ENCODE measurements at regions not wholly inside any gene's neighbourhood (a gene's known extent, or its start where the extent isn't known, plus 50 kb on each side); places are given as distances from the start of the nearest gene placed in this dataset.
"Not testable (repeated sequence)": the region's sequence is repeated elsewhere in the genome, so short reads cannot be mapped to it uniquely, and the experiment has no call there.

GRCh38 chr3:67064105-67064504, 66.0 kb downstream of the KBTBD8 start:
- no peak overlapping the region for H3K27ac Mint-ChIP-seq
- peaks cover 18% of the 10 kb centered on the region in 2 donors for H3K36me3 Mint-ChIP-seq
- ATAC-seq (no peak), DNase-seq (ENCODE audit: low spot score in 2 of 2) (no peak)
- H3K9me3 Mint-ChIP-seq: peaks cover 5 to 8% of the 10 kb centered on the region in 2 donors

GRCh38 chr3:67067251-67067650, 69.1 kb downstream of the KBTBD8 start:
- ATAC-seq (no peak), DNase-seq (ENCODE audit: low spot score in 2 of 2) (no peak)
- Mint-ChIP-seq H3K9me3 (peaks cover 0 to 8% of the 10 kb centered on the region in 2 donors), H3K27ac (no peak overlapping the region), H3K36me3 (no peaks in the 10 kb centered on the region)

GRCh38 chr3:67072640-67073039, 74.5 kb downstream of the KBTBD8 start:
- not testable (repeated sequence) for ATAC-seq; H3K36me3 Mint-ChIP-seq; H3K27ac Mint-ChIP-seq; DNase-seq (ENCODE audit: low spot score in 2 of 2)
- H3K9me3 Mint-ChIP-seq: peaks cover 0 to 16% of the 10 kb centered on the region in 2 donors

- peaks cover 0 to 22% of the 10 kb centered on the region in 2 donors for H3K9me3 Mint-ChIP-seq
- H3K36me3 Mint-ChIP-seq: peaks cover 4 to 20% of the 10 kb centered on the region in 2 donors
- DNase-seq (ENCODE audit: low spot score in 2 of 2) (no peak), ATAC-seq (no peak)
- H3K27ac Mint-ChIP-seq: no peak overlapping the region
Observed at GRCh38 chr3:67073812-67074211, 75.7 kb downstream of the KBTBD8 start.

GRCh38 chr3:67075295-67075694, 77.2 kb downstream of the KBTBD8 start:
- peak; percentile 60 to 61 for ATAC-seq
- no peak for DNase-seq (ENCODE audit: low spot score in 2 of 2)
- Mint-ChIP-seq H3K27ac (no peak overlapping the region), H3K9me3 (peaks cover 4 to 23% of the 10 kb centered on the region in 2 donors), H3K36me3 (peaks cover 10 to 28% of the 10 kb centered on the region in 2 donors)

GRCh38 chr3:67076607-67077006, 78.5 kb downstream of the KBTBD8 start:
- DNase-seq (ENCODE audit: low spot score in 2 of 2) (no peak), ATAC-seq (no peak)
- peaks cover 4 to 23% of the 10 kb centered on the region in 2 donors for H3K9me3 Mint-ChIP-seq
- peak overlapping the region in 1 of 2 donors; percentile 1 for H3K27ac Mint-ChIP-seq
- peaks cover 10 to 29% of the 10 kb centered on the region in 2 donors for H3K36me3 Mint-ChIP-seq

- no peak for DNase-seq (ENCODE audit: low spot score in 2 of 2)
- Mint-ChIP-seq H3K27ac (peak overlapping the region in 1 of 2 donors; percentile 1), H3K9me3 (peaks cover 10 to 23% of the 10 kb centered on the region in 2 donors), H3K36me3 (peaks cover 16 to 40% of the 10 kb centered on the region in 2 donors)
- ATAC-seq: peak; percentile 82 to 87
Observed at GRCh38 chr3:67077656-67078055, 79.5 kb downstream of the KBTBD8 start.

- peak overlapping the region in 1 of 2 donors; percentile 93 for H3K27ac Mint-ChIP-seq
- ATAC-seq (no peak), DNase-seq (ENCODE audit: low spot score in 2 of 2) (no peak)
- H3K9me3 Mint-ChIP-seq: peaks cover 31 to 44% of the 10 kb centered on the region in 2 donors
- peaks cover 55 to 69% of the 10 kb centered on the region in 2 donors for H3K36me3 Mint-ChIP-seq
Observed at GRCh38 chr3:67082533-67083024, 84.5 kb downstream of the KBTBD8 start.

- peak in 1 of 2 donors; percentile 17 for DNase-seq (ENCODE audit: low spot score in 2 of 2)
- H3K9me3 Mint-ChIP-seq: peaks cover 35 to 44% of the 10 kb centered on the region in 2 donors
- H3K36me3 Mint-ChIP-seq: peaks cover 61 to 69% of the 10 kb centered on the region in 2 donors
Observed at GRCh38 chr3:67083277-67083676, 85.2 kb downstream of the KBTBD8 start.

GRCh38 chr3:67087788-67088187, 89.7 kb downstream of the KBTBD8 start:
- Mint-ChIP-seq H3K9me3 (peaks cover 33 to 36% of the 10 kb centered on the region in 2 donors), H3K27ac (no peak overlapping the region), H3K36me3 (peaks cover 42 to 48% of the 10 kb centered on the region in 2 donors)
- no peak for DNase-seq (ENCODE audit: low spot score in 2 of 2)
- ATAC-seq: no peak

More at GRCh38 chr3:67083277-67083676, 85.2 kb downstream of the KBTBD8 start:
- peak; percentile 99 to 100 for ATAC-seq
- H3K27ac Mint-ChIP-seq: peak overlapping the region; percentile 93 to 95

- Mint-ChIP-seq H3K36me3 (peaks cover 21 to 27% of the 10 kb centered on the region in 2 donors), H3K9me3 (peaks cover 18 to 26% of the 10 kb centered on the region in 2 donors), H3K27ac (no peak overlapping the region)
- no peak for DNase-seq (ENCODE audit: low spot score in 2 of 2)
- peak; percentile 47 to 51 for ATAC-seq
Observed at GRCh38 chr3:67090474-67090873, 92.4 kb downstream of the KBTBD8 start.

- DNase-seq (ENCODE audit: low spot score in 2 of 2) (no peak), ATAC-seq (no peak)
- H3K27ac Mint-ChIP-seq: no peak overlapping the region
- peaks cover 0 to 11% of the 10 kb centered on the region in 2 donors for H3K9me3 Mint-ChIP-seq
- H3K36me3 Mint-ChIP-seq: peaks cover 5 to 6% of the 10 kb centered on the region in 2 donors
Observed at GRCh38 chr3:67093305-67093704, 95.2 kb downstream of the KBTBD8 start.

- H3K27ac Mint-ChIP-seq: no peak overlapping the region
- no peak for ATAC-seq
- peaks cover 5 to 6% of the 10 kb centered on the region in 2 donors for H3K36me3 Mint-ChIP-seq
- peaks cover 0 to 7% of the 10 kb centered on the region in 2 donors for H3K9me3 Mint-ChIP-seq
- DNase-seq (ENCODE audit: low spot score in 2 of 2): no peak
Observed at GRCh38 chr3:67094167-67094566, 96.1 kb downstream of the KBTBD8 start.

- DNase-seq (ENCODE audit: low spot score in 2 of 2) (no peak), ATAC-seq (no peak)
- H3K9me3 Mint-ChIP-seq: peaks cover 0 to 1% of the 10 kb centered on the region in 2 donors
Observed at GRCh38 chr3:67094774-67095173, 96.7 kb downstream of the KBTBD8 start.

GRCh38 chr3:67104388-67104787, 106.3 kb downstream of the KBTBD8 start:
- DNase-seq (ENCODE audit: low spot score in 2 of 2): no peak
- H3K9me3 Mint-ChIP-seq: peaks cover 0 to 6% of the 10 kb centered on the region in 2 donors
- H3K36me3 Mint-ChIP-seq: no peaks in the 10 kb centered on the region
- ATAC-seq: no peak
- no peak overlapping the region for H3K27ac Mint-ChIP-seq

More at GRCh38 chr3:67094774-67095173, 96.7 kb downstream of the KBTBD8 start:
- H3K27ac Mint-ChIP-seq: no peak overlapping the region
- peaks cover 1 to 6% of the 10 kb centered on the region in 2 donors for H3K36me3 Mint-ChIP-seq

- DNase-seq (ENCODE audit: low spot score in 2 of 2) (no peak), ATAC-seq (no peak)
- peaks cover 0 to 6% of the 10 kb centered on the region in 2 donors for H3K9me3 Mint-ChIP-seq
- H3K27ac Mint-ChIP-seq: no peak overlapping the region
- H3K36me3 Mint-ChIP-seq: no peaks in the 10 kb centered on the region
Observed at GRCh38 chr3:67106874-67107273, 108.8 kb downstream of the KBTBD8 start.

GRCh38 chr3:67109651-67110204, 111.6 kb downstream of the KBTBD8 start:
- no peak for DNase-seq (ENCODE audit: low spot score in 2 of 2)
- H3K27ac Mint-ChIP-seq: no peak overlapping the region
- no peaks in the 10 kb centered on the region for H3K36me3 Mint-ChIP-seq
- no peaks in the 10 kb centered on the region for H3K9me3 Mint-ChIP-seq
- ATAC-seq: no peak
